Stimulated activated CD4-positive, alpha-beta T cell treated with anti-CD3 and anti-CD28 coated beads, Interleukin-4, amount 100 ng/mL, for 24 hours (primary cell): ENCODE measurements at regions not wholly inside any gene's neighbourhood (a gene's known extent, or its start where the extent isn't known, plus 50 kb on each side); places are given as distances from the start of the nearest gene placed in this dataset.
"Not testable (repeated sequence)": the region's sequence is repeated elsewhere in the genome, so short reads cannot be mapped to it uniquely, and the experiment has no call there.

ENCODE experiments used
- DNase-seq: peaks from one replicate; pipeline ENCODE4 v3.0.0-alpha.2; 2020

- DNase-seq, result no peak
Measured at GRCh38 chr2:82257796-82258555, 1953.4 kb upstream of the LRRTM1 start.

- DNase-seq, result no peak
Measured at GRCh38 chr2:82256983-82257632, 1952.6 kb upstream of the LRRTM1 start.

GRCh38 chr2:82256288-82256687 lies 1951.7 kb upstream of the LRRTM1 start:
- DNase-seq, result no peak

GRCh38 chr2:82254728-82255127 lies 1950.2 kb upstream of the LRRTM1 start:
- DNase-seq, result no peak

GRCh38 chr2:82246220-82246775 lies 1941.7 kb upstream of the LRRTM1 start:
- no peak for DNase-seq

- no peak for DNase-seq
Measured at GRCh38 chr2:82239176-82239575, 1934.6 kb upstream of the LRRTM1 start.

- DNase-seq, result no peak
Measured at GRCh38 chr2:82237994-82238662, 1933.6 kb upstream of the LRRTM1 start.

- DNase-seq, result no peak
Measured at GRCh38 chr2:82234283-82234874, 1929.8 kb upstream of the LRRTM1 start.

- no peak for DNase-seq
Measured at GRCh38 chr2:82233806-82234205, 1929.3 kb upstream of the LRRTM1 start.

GRCh38 chr2:82230406-82230805 lies 1925.9 kb upstream of the LRRTM1 start:
- DNase-seq, result no peak

GRCh38 chr2:82226441-82226840 lies 1921.9 kb upstream of the LRRTM1 start:
- no peak for DNase-seq

GRCh38 chr2:82224301-82224940 lies 1919.9 kb upstream of the LRRTM1 start:
- DNase-seq, result no peak

GRCh38 chr2:82215212-82215611 lies 1910.7 kb upstream of the LRRTM1 start:
- DNase-seq, result no peak

- DNase-seq, result no peak
Measured at GRCh38 chr2:82199493-82199852, 1894.9 kb upstream of the LRRTM1 start.

- DNase-seq, result no peak
Measured at GRCh38 chr2:82198809-82199492, 1894.4 kb upstream of the LRRTM1 start.

GRCh38 chr2:82182270-82182669 lies 1877.7 kb upstream of the LRRTM1 start:
- DNase-seq, result no peak

GRCh38 chr2:82175210-82175609 lies 1870.7 kb upstream of the LRRTM1 start:
- not testable (repeated sequence) for DNase-seq

GRCh38 chr2:82172483-82172882 lies 1867.9 kb upstream of the LRRTM1 start:
- no peak for DNase-seq

- DNase-seq, result no peak
Measured at GRCh38 chr2:82169379-82169778, 1864.8 kb upstream of the LRRTM1 start.

- no peak for DNase-seq
Measured at GRCh38 chr2:82165377-82165776, 1860.8 kb upstream of the LRRTM1 start.

GRCh38 chr2:82158150-82158549 lies 1853.6 kb upstream of the LRRTM1 start:
- DNase-seq, result no peak

- DNase-seq, result no peak
Measured at GRCh38 chr2:82155469-82155868, 1850.9 kb upstream of the LRRTM1 start.
